Mammary epithelial cell (primary cell): ENCODE measurements at regions not wholly inside any gene's neighbourhood (a gene's known extent, or its start where the extent isn't known, plus 50 kb on each side); places are given as distances from the start of the nearest gene placed in this dataset.

ENCODE experiments used
- CTCF ChIP-seq, 2 donors: IDR thresholded peaks in 1 of 2; conservative IDR thresholded peaks in 1 of 2; 2 replicates each; pipeline ENCODE4 v1.5.1; 2011 to 2012; ENCODE audit warnings: inconsistent platforms in 2 of 2, low read length in 2 of 2, mild to moderate bottlenecking in 2 of 2, control low read depth in 1 of 2, low read depth in 1 of 2; ENCODE audit not compliant: insufficient read depth in 1 of 2; ENCODE audit errors: extremely low read depth in 1 of 2
- EZH2 ChIP-seq: IDR thresholded peaks from 2 replicates; pipeline ENCODE4 v1.6.1; 2012; ENCODE audit warnings: low read length, inconsistent platforms, borderline replicate concordance

GRCh38 chr6:30396833-30397479 is 52.0 kb downstream of the RPP21 start:
- no peak for TF ChIP-seq EZH2
- TF ChIP-seq CTCF (conservative IDR thresholded peaks at IDR 0.05 in 1 of 2, IDR thresholded peaks at IDR 0.05 in 1 of 2; ENCODE audit: extremely low read depth in 1 of 2, insufficient read depth in 1 of 2, low read depth in 1 of 2, low read length in 2 of 2), result peak; percentile 70 to 90
